WTC11 (cell line): ENCODE measurements at regions not wholly inside any gene's neighbourhood (a gene's known extent, or its start where the extent isn't known, plus 50 kb on each side); places are given as distances from the start of the nearest gene placed in this dataset.

Experiments used
- ATAC-seq: fragments of 200-7000 bp; cut with Tn5 transposase; 2 replicates; pipeline ENCODE4 v1.10.0; 2021; ENCODE audit warnings: mild to moderate bottlenecking, moderate library complexity
- CTCF ChIA-PET: fragments of 300-600 bp; sonication (Branson Sonifier 250); formaldehyde crosslinking; loops from one replicate; lab custom pipeline; 2021; ENCODE audit warnings: antibody characterized with exemption; lab: Charles Lee
- POLR2A ChIA-PET: fragments of 350-600 bp; sonication (Branson Sonifier 250); formaldehyde crosslinking; loops from one replicate; lab custom pipeline; 2021; ENCODE audit warnings: antibody characterized with exemption; lab: Charles Lee
- DNase-seq: peaks from one replicate; pipeline ENCODE4 v3.0.0; 2021; ENCODE audit warnings: low spot score
- H3K27ac Mint-ChIP-seq: 2 replicates; pipeline ENCODE4 v1.8.0; 2021; ENCODE audit warnings: mixed read lengths
- H3K27me3 Mint-ChIP-seq: 2 replicates; pipeline ENCODE4 v1.8.0; 2021; ENCODE audit warnings: low read depth, mild to moderate bottlenecking, moderate library complexity, mixed read lengths
- H3K36me3 Mint-ChIP-seq: 2 replicates; pipeline ENCODE4 v1.8.0; 2021; ENCODE audit warnings: mixed read lengths
- H3K4me1 Mint-ChIP-seq: 2 replicates; pipeline ENCODE4 v1.8.0; 2022; ENCODE audit warnings: mixed read lengths
- H3K4me3 Mint-ChIP-seq: 2 replicates; pipeline ENCODE4 v1.8.0; 2021; ENCODE audit warnings: mild to moderate bottlenecking, moderate library complexity, mixed read lengths
- H3K9me3 Mint-ChIP-seq: 2 replicates; pipeline ENCODE4 v1.8.0; 2021; ENCODE audit warnings: mixed read lengths
- CREM ChIP-seq: sonication (generic); formaldehyde crosslinking; IDR thresholded peaks from 2 replicates; pipeline ENCODE4 v1.8.1; 2022; ENCODE audit warnings: mild to moderate bottlenecking, missing genetic modification reagents, moderate library complexity
- E2F5 ChIP-seq: sonication (generic); formaldehyde crosslinking; IDR thresholded peaks from 2 replicates; pipeline ENCODE4 v1.8.1; 2022; ENCODE audit warnings: mild to moderate bottlenecking, moderate library complexity, missing genetic modification reagents
- FOXJ3 ChIP-seq: sonication (generic); formaldehyde crosslinking; IDR thresholded peaks from 2 replicates; pipeline ENCODE4 v1.9.0; 2021; ENCODE audit warnings: missing genetic modification reagents, mild to moderate bottlenecking, borderline replicate concordance
- KAT7 ChIP-seq: sonication (generic); formaldehyde crosslinking; IDR thresholded peaks from 2 replicates; pipeline ENCODE4 v1.8.1; 2023; ENCODE audit warnings: missing genetic modification reagents, mild to moderate bottlenecking, borderline replicate concordance
- MLX ChIP-seq: sonication (generic); formaldehyde crosslinking; IDR thresholded peaks from 2 replicates; pipeline ENCODE4 v1.8.1; 2023; ENCODE audit warnings: mild to moderate bottlenecking, missing genetic modification reagents, moderate library complexity
- MYBL2 ChIP-seq: sonication (generic); formaldehyde crosslinking; IDR thresholded peaks from 2 replicates; pipeline ENCODE4 v1.8.1; 2023; ENCODE audit warnings: mild to moderate bottlenecking, moderate library complexity, missing genetic modification reagents
- NFATC4 ChIP-seq: fragments of 250-450 bp; sonication (Bioruptor Pico); IDR thresholded peaks from 2 replicates; pipeline ENCODE4 v1.9.0; 2021; ENCODE audit warnings: mild to moderate bottlenecking
- NR1H2 ChIP-seq: sonication (generic); formaldehyde crosslinking; IDR thresholded peaks from 2 replicates; pipeline ENCODE4 v1.9.0; 2021; ENCODE audit warnings: mild to moderate bottlenecking, moderate library complexity, missing genetic modification reagents
- NR2C2 ChIP-seq: sonication (generic); formaldehyde crosslinking; IDR thresholded peaks from 2 replicates; pipeline ENCODE4 v1.8.0; 2022; ENCODE audit warnings: mild to moderate bottlenecking, missing genetic modification reagents
- OVOL2 ChIP-seq: fragments of 250-450 bp; sonication (Bioruptor Pico); IDR thresholded peaks from 2 replicates; pipeline ENCODE4 v1.9.0; 2021; ENCODE audit warnings: mild to moderate bottlenecking, borderline replicate concordance
- SP1 ChIP-seq: sonication (generic); formaldehyde crosslinking; conservative IDR thresholded peaks from 2 replicates; pipeline ENCODE4 v1.8.1; 2022; ENCODE audit warnings: missing genetic modification reagents
- TCF7 ChIP-seq: sonication (generic); formaldehyde crosslinking; IDR thresholded peaks from 2 replicates; pipeline ENCODE4 v1.8.0; 2022; ENCODE audit warnings: mild to moderate bottlenecking, low read depth, missing genetic modification reagents, moderate library complexity
- ZNF219 ChIP-seq: sonication (generic); formaldehyde crosslinking; IDR thresholded peaks from 2 replicates; pipeline ENCODE4 v1.8.0; 2023; ENCODE audit warnings: missing genetic modification reagents, mild to moderate bottlenecking, borderline replicate concordance
- ZNF425 ChIP-seq: fragments of 250-450 bp; sonication (Bioruptor Pico); conservative IDR thresholded peaks from 2 replicates; pipeline ENCODE4 v1.9.0; 2021; ENCODE audit warnings: mild to moderate bottlenecking
- TF ChIP-seq, protein P1 (sequence below): sonication (generic); formaldehyde crosslinking; IDR thresholded peaks from 2 replicates; pipeline ENCODE4 v1.8.0; 2022; ENCODE audit warnings: missing genetic modification reagents
- TF ChIP-seq, protein P2 (sequence below): sonication (generic); formaldehyde crosslinking; IDR thresholded peaks from 2 replicates; pipeline ENCODE4 v1.8.1; 2022; ENCODE audit warnings: low read depth, mild to moderate bottlenecking, moderate library complexity, missing genetic modification reagents, borderline replicate concordance
- TF ChIP-seq, protein P3 (sequence below): sonication (generic); formaldehyde crosslinking; IDR thresholded peaks from 2 replicates; pipeline ENCODE4 v1.8.0; 2023; ENCODE audit warnings: missing genetic modification reagents, mild to moderate bottlenecking, borderline replicate concordance
- TF ChIP-seq, protein P4 (sequence below): sonication (generic); formaldehyde crosslinking; conservative IDR thresholded peaks from 2 replicates; pipeline ENCODE4 v1.8.1; 2023; ENCODE audit warnings: mild to moderate bottlenecking, low read depth, missing genetic modification reagents, moderate library complexity

DNA sequence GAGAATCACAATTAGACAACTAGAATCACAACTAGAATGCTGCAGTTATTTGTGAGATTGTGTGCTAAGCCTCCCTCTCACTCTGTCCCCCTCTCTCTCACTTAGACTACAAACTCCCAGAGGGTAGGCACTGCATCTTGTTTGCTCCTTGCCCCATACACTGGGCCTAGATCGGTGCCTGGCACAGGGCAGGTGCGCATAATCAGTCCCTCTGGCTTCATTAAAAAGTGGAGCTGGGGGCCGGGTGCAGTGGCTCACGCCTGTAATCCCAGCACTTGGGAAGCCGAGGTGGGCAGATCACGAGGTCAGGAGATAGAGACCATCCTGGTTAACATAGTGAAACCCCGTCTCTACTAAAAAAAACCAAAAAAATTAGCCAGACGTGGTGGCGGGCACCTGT lies 456.8 kb downstream of the MIAT start:
- H3K4me1 Mint-ChIP-seq, result peaks cover 7% of the 10 kb centered on the region; the same call in 1 of the 2 replicates
- no peak for DNase-seq
- CTCF ChIA-PET, result no interaction called here
- TF ChIP-seq, protein P1, sequence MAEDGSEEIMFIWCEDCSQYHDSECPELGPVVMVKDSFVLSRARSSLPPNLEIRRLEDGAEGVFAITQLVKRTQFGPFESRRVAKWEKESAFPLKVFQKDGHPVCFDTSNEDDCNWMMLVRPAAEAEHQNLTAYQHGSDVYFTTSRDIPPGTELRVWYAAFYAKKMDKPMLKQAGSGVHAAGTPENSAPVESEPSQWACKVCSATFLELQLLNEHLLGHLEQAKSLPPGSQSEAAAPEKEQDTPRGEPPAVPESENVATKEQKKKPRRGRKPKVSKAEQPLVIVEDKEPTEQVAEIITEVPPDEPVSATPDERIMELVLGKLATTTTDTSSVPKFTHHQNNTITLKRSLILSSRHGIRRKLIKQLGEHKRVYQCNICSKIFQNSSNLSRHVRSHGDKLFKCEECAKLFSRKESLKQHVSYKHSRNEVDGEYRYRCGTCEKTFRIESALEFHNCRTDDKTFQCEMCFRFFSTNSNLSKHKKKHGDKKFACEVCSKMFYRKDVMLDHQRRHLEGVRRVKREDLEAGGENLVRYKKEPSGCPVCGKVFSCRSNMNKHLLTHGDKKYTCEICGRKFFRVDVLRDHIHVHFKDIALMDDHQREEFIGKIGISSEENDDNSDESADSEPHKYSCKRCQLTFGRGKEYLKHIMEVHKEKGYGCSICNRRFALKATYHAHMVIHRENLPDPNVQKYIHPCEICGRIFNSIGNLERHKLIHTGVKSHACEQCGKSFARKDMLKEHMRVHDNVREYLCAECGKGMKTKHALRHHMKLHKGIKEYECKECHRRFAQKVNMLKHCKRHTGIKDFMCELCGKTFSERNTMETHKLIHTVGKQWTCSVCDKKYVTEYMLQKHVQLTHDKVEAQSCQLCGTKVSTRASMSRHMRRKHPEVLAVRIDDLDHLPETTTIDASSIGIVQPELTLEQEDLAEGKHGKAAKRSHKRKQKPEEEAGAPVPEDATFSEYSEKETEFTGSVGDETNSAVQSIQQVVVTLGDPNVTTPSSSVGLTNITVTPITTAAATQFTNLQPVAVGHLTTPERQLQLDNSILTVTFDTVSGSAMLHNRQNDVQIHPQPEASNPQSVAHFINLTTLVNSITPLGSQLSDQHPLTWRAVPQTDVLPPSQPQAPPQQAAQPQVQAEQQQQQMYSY (CRISPR knock-in tag), result no peak
- TF ChIP-seq NFATC4 (CRISPR knock-in tag), result no peak
- TF ChIP-seq SP1, result no peak
- no peak for TF ChIP-seq MYBL2 (CRISPR knock-in tag)
- TF ChIP-seq, protein P2, sequence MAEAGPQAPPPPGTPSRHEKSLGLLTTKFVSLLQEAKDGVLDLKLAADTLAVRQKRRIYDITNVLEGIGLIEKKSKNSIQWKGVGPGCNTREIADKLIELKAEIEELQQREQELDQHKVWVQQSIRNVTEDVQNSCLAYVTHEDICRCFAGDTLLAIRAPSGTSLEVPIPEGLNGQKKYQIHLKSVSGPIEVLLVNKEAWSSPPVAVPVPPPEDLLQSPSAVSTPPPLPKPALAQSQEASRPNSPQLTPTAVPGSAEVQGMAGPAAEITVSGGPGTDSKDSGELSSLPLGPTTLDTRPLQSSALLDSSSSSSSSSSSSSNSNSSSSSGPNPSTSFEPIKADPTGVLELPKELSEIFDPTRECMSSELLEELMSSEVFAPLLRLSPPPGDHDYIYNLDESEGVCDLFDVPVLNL (CRISPR knock-in tag), result no peak
- TF ChIP-seq ZNF425 (CRISPR knock-in tag), result no peak
- no peak for TF ChIP-seq FOXJ3
- no peak for TF ChIP-seq ZNF219 (CRISPR knock-in tag)
- TF ChIP-seq KAT7 (CRISPR knock-in tag), result no peak
- TF ChIP-seq, protein P3, sequence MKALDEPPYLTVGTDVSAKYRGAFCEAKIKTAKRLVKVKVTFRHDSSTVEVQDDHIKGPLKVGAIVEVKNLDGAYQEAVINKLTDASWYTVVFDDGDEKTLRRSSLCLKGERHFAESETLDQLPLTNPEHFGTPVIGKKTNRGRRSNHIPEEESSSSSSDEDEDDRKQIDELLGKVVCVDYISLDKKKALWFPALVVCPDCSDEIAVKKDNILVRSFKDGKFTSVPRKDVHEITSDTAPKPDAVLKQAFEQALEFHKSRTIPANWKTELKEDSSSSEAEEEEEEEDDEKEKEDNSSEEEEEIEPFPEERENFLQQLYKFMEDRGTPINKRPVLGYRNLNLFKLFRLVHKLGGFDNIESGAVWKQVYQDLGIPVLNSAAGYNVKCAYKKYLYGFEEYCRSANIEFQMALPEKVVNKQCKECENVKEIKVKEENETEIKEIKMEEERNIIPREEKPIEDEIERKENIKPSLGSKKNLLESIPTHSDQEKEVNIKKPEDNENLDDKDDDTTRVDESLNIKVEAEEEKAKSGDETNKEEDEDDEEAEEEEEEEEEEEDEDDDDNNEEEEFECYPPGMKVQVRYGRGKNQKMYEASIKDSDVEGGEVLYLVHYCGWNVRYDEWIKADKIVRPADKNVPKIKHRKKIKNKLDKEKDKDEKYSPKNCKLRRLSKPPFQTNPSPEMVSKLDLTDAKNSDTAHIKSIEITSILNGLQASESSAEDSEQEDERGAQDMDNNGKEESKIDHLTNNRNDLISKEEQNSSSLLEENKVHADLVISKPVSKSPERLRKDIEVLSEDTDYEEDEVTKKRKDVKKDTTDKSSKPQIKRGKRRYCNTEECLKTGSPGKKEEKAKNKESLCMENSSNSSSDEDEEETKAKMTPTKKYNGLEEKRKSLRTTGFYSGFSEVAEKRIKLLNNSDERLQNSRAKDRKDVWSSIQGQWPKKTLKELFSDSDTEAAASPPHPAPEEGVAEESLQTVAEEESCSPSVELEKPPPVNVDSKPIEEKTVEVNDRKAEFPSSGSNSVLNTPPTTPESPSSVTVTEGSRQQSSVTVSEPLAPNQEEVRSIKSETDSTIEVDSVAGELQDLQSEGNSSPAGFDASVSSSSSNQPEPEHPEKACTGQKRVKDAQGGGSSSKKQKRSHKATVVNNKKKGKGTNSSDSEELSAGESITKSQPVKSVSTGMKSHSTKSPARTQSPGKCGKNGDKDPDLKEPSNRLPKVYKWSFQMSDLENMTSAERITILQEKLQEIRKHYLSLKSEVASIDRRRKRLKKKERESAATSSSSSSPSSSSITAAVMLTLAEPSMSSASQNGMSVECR (CRISPR knock-in tag), result no peak
- TF ChIP-seq CREM (CRISPR knock-in tag), result no peak
- TF ChIP-seq, all 79 proteins: peak for 0
- Mint-ChIP-seq H3K27me3 (peaks cover 2% of the 10 kb centered on the region; the same call in 1 of the 2 replicates), H3K36me3 (no peaks in the 10 kb centered on the region), H3K9me3 (no peaks in the 10 kb centered on the region), H3K4me3 (no peak overlapping the region), H3K27ac (no peak overlapping the region)
- no peak for ATAC-seq
- POLR2A ChIA-PET, result no interaction called here

DNA sequence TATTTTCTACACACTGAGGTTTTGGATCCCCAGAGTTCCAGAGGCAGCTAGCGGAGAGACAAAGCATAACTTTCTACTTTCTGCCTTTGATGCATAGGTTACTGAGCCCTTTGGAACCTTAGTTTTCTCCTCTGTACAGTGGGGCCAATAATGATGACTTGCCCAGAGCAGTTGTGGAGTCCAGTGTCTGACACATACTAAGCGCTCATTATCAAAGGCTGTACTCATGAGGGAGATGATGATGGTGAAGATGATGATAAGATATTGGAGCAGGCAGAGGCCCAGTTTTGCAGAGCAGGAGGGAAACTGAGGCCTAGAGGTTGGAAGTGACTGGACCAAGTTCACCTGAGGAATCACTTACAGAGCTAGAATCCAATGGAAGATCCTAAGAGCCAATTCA lies 458.0 kb downstream of the MIAT start:
- DNase-seq (no peak), ATAC-seq (no peak)
- Mint-ChIP-seq H3K4me3 (no peak overlapping the region), H3K27ac (no peak overlapping the region), H3K9me3 (no peaks in the 10 kb centered on the region), H3K36me3 (no peaks in the 10 kb centered on the region), H3K27me3 (peaks cover 2% of the 10 kb centered on the region; the same call in 1 of the 2 replicates), H3K4me1 (peaks cover 5% of the 10 kb centered on the region; the same call in 1 of the 2 replicates)
- POLR2A ChIA-PET, result no interaction called here
- CTCF ChIA-PET, result no interaction called here
- TF ChIP-seq NR2C2 (no peak), NR1H2 (CRISPR knock-in tag) (no peak), OVOL2 (no peak), MLX (no peak), E2F5 (CRISPR knock-in tag) (no peak), TCF7 (CRISPR knock-in tag) (no peak)
- TF ChIP-seq, protein P4, sequence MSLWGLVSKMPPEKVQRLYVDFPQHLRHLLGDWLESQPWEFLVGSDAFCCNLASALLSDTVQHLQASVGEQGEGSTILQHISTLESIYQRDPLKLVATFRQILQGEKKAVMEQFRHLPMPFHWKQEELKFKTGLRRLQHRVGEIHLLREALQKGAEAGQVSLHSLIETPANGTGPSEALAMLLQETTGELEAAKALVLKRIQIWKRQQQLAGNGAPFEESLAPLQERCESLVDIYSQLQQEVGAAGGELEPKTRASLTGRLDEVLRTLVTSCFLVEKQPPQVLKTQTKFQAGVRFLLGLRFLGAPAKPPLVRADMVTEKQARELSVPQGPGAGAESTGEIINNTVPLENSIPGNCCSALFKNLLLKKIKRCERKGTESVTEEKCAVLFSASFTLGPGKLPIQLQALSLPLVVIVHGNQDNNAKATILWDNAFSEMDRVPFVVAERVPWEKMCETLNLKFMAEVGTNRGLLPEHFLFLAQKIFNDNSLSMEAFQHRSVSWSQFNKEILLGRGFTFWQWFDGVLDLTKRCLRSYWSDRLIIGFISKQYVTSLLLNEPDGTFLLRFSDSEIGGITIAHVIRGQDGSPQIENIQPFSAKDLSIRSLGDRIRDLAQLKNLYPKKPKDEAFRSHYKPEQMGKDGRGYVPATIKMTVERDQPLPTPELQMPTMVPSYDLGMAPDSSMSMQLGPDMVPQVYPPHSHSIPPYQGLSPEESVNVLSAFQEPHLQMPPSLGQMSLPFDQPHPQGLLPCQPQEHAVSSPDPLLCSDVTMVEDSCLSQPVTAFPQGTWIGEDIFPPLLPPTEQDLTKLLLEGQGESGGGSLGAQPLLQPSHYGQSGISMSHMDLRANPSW (CRISPR knock-in tag), result no peak
